ENCODE measurements at regions not wholly inside any gene's neighbourhood (a gene's known extent, or its start where the extent isn't known, plus 50 kb on each side); places are given as distances from the start of the nearest gene placed in this dataset.

- no peaks in the 10 kb centered on the region for H3K4me1 ChIP-seq (ENCODE audit: control insufficient read depth in 1 of 2, insufficient read depth in 2 of 2, low read length in 2 of 2)
- Mint-ChIP-seq H3K27me3 (ENCODE audit: low read depth in 3 of 3) (peaks cover 0 to 3% (median 0%) of the 10 kb centered on the region in 3 donors), H3K27ac (no peak overlapping the region), H3K4me3 (no peak overlapping the region), H3K4me1 (no peaks in the 10 kb centered on the region), H3K9me3 (peaks cover 0 to 7% (median 2%) of the 10 kb centered on the region in 7 donors), H3K36me3 (no peaks in the 10 kb centered on the region)
- H4K20me1 ChIP-seq (ENCODE audit: insufficient read depth, low read length), result no peaks in the 10 kb centered on the region
- no peak overlapping the region for H3K4me3 ChIP-seq (replicated peaks in 1 of 3; ENCODE audit: low read depth in 2 of 3, low read length in 3 of 3)
- H2AFZ ChIP-seq (ENCODE audit: insufficient read depth, low read depth, low read length, poor library complexity, severe bottlenecking), result no peak overlapping the region
- no peaks in the 10 kb centered on the region for H3K27me3 ChIP-seq (ENCODE audit: control insufficient read depth in 2 of 2, insufficient read depth in 2 of 2, low read length in 2 of 2)
- H3K4me2 ChIP-seq (replicated peaks; ENCODE audit: extremely low read depth, low read length, poor library complexity, severe bottlenecking), result no peak overlapping the region
- H3K79me2 ChIP-seq (ENCODE audit: insufficient read depth, low read length), result no peaks in the 10 kb centered on the region
- no peak for TF ChIP-seq CTCF (IDR thresholded peaks at IDR 0.05)
- H3K9ac ChIP-seq (ENCODE audit: insufficient read depth, low read length, poor library complexity, severe bottlenecking), result no peak overlapping the region
- H3K9me3 ChIP-seq (replicated peaks in 1 of 2; ENCODE audit: control insufficient read depth in 1 of 2, insufficient read depth in 1 of 2, low read length in 2 of 2), result peaks cover 0 to 3% of the 10 kb centered on the region in 2 donors
- intact Hi-C loops (cut with micrococcal nuclease), result no loop called here
- no peak overlapping the region for H3K27ac ChIP-seq (ENCODE audit: low read depth in 1 of 2, low read length in 2 of 2)
- DNase-seq, result no peak
- WGBS (ENCODE audit: insufficient coverage), result no CpG with 5 or more reads among the region's 6 CpGs
- no peaks in the 10 kb centered on the region for H3K36me3 ChIP-seq (replicated peaks in 1 of 2; ENCODE audit: control insufficient read depth in 1 of 2, insufficient read depth in 2 of 2, low read length in 2 of 2)
These were observed 182.1 kb downstream of the RFC3 start for GRCh38 chr13:33999811-34000605.

- TF ChIP-seq CTCF (IDR thresholded peaks at IDR 0.05), result no peak
- H3K4me3 Mint-ChIP-seq, result no peak overlapping the region
- intact Hi-C loops (cut with micrococcal nuclease), result no loop called here
- no peak overlapping the region for H3K4me2 ChIP-seq (replicated peaks; ENCODE audit: extremely low read depth, low read length, poor library complexity, severe bottlenecking)
- no peak overlapping the region for H2AFZ ChIP-seq (ENCODE audit: insufficient read depth, low read depth, low read length, poor library complexity, severe bottlenecking)
- no peak overlapping the region for H3K9ac ChIP-seq (ENCODE audit: insufficient read depth, low read length, poor library complexity, severe bottlenecking)
- H3K4me1 ChIP-seq (ENCODE audit: control insufficient read depth in 1 of 2, insufficient read depth in 2 of 2, low read length in 2 of 2), result no peaks in the 10 kb centered on the region
- no peaks in the 10 kb centered on the region for H3K27me3 ChIP-seq (ENCODE audit: control insufficient read depth in 2 of 2, insufficient read depth in 2 of 2, low read length in 2 of 2)
- no peak for DNase-seq
- H3K4me3 ChIP-seq (replicated peaks in 1 of 3; ENCODE audit: low read depth in 2 of 3, low read length in 3 of 3), result no peak overlapping the region
- peaks cover 0 to 3% of the 10 kb centered on the region in 2 donors for H3K9me3 ChIP-seq (replicated peaks in 1 of 2; ENCODE audit: control insufficient read depth in 1 of 2, insufficient read depth in 1 of 2, low read length in 2 of 2)
- H3K27ac ChIP-seq (ENCODE audit: low read depth in 1 of 2, low read length in 2 of 2), result no peak overlapping the region
- peaks cover 0 to 3% (median 0%) of the 10 kb centered on the region in 3 donors for H3K27me3 Mint-ChIP-seq (ENCODE audit: low read depth in 3 of 3)
- peaks cover 0 to 8% (median 2%) of the 10 kb centered on the region in 7 donors for H3K9me3 Mint-ChIP-seq
- no peaks in the 10 kb centered on the region for H3K36me3 Mint-ChIP-seq
- H3K79me2 ChIP-seq (ENCODE audit: insufficient read depth, low read length), result no peaks in the 10 kb centered on the region
- no peaks in the 10 kb centered on the region for H4K20me1 ChIP-seq (ENCODE audit: insufficient read depth, low read length)
- no peaks in the 10 kb centered on the region for H3K36me3 ChIP-seq (replicated peaks in 1 of 2; ENCODE audit: control insufficient read depth in 1 of 2, insufficient read depth in 2 of 2, low read length in 2 of 2)
- no peak overlapping the region for H3K27ac Mint-ChIP-seq
- no peaks in the 10 kb centered on the region for H3K4me1 Mint-ChIP-seq
These were observed 183.0 kb downstream of the RFC3 start for GRCh38 chr13:34000955-34001354.
